SU-DHL-6 (cell line): ENCODE measurements at regions not wholly inside any gene's neighbourhood (a gene's known extent, or its start where the extent isn't known, plus 50 kb on each side); places are given as distances from the start of the nearest gene placed in this dataset.

Experiments used
- H2AFZ ChIP-seq: fragments of 200-600 bp; sonication (generic); 2 replicates; pipeline ENCODE4 v1.6.1; 2014; ENCODE audit warnings: low read depth, mild to moderate bottlenecking, moderate library complexity, mixed read lengths, antibody characterized with exemption, low read length; ENCODE audit not compliant: severe bottlenecking
- H3F3A ChIP-seq: fragments of 200-600 bp; shearing (Covaris generic); 2 replicates; pipeline ENCODE4 v1.6.0; 2016; ENCODE audit warnings: antibody characterized with exemption, mild to moderate bottlenecking; ENCODE audit not compliant: insufficient read depth
- H3K27ac ChIP-seq: fragments of 200-600 bp; sonication (generic); 2 replicates; pipeline ENCODE4 v1.5.1; 2016; ENCODE audit warnings: low read depth, mild to moderate bottlenecking, low read length, moderate library complexity, mixed read lengths
- H3K27me3 ChIP-seq: fragments of 200-600 bp; sonication (generic), shearing (Covaris generic); 2 replicates; pipeline ENCODE4 v1.6.0; 2014; ENCODE audit warnings: mild to moderate bottlenecking, low read length
- H3K36me3 ChIP-seq: fragments of 200-600 bp; sonication (generic); 2 replicates; pipeline ENCODE4 v1.6.1; 2014; ENCODE audit warnings: mild to moderate bottlenecking, low read length, mixed read lengths
- H3K4me2 ChIP-seq: fragments of 300-600, 200-600 bp; shearing (Covaris generic), sonication (generic); 2 replicates; pipeline ENCODE4 v1.6.0; 2014; ENCODE audit warnings: low read length, low read depth, mild to moderate bottlenecking; ENCODE audit not compliant: poor library complexity, severe bottlenecking
- H3K4me3 ChIP-seq: fragments of 200-600 bp; sonication (generic); 2 replicates; pipeline ENCODE4 v1.5.1; 2014; ENCODE audit warnings: antibody characterized with exemption, low read length, mild to moderate bottlenecking, mixed read lengths; ENCODE audit not compliant: insufficient read depth, poor library complexity, severe bottlenecking
- H3K79me2 ChIP-seq: fragments of 200-600 bp; sonication (generic); 2 replicates; pipeline ENCODE4 v1.6.1; 2014; ENCODE audit warnings: mild to moderate bottlenecking, low read length, moderate library complexity; ENCODE audit not compliant: insufficient read depth
- H3K9ac ChIP-seq: fragments of 200-600 bp; sonication (generic); 2 replicates; pipeline ENCODE4 v1.7.0; 2014; ENCODE audit warnings: mild to moderate bottlenecking, low read length
- H3K9me2 ChIP-seq: fragments of 200-600 bp; sonication (generic); replicated peaks from 2 replicates; pipeline ENCODE4 v1.6.1; 2014; ENCODE audit warnings: low read length; ENCODE audit not compliant: insufficient read depth
- H3K9me3 ChIP-seq: fragments of 200-600 bp; sonication (generic); 2 replicates; pipeline ENCODE4 v1.6.1; 2014; ENCODE audit warnings: low read length, mixed read lengths; ENCODE audit not compliant: insufficient read depth
- H4K20me1 ChIP-seq: fragments of 200-600 bp; sonication (generic); 2 replicates; pipeline ENCODE4 v1.6.1; 2014; ENCODE audit warnings: low read depth, mild to moderate bottlenecking, antibody characterized with exemption, low read length, moderate library complexity, mixed read lengths
- CTCF ChIP-seq: fragments of 200-600 bp; sonication (generic); IDR thresholded peaks from one replicate; pipeline ENCODE4 v1.5.1; 2017; ENCODE audit warnings: antibody characterized with exemption, mild to moderate bottlenecking, low read length, moderate library complexity; ENCODE audit not compliant: insufficient read depth, poor library complexity, severe bottlenecking
- EZH2phosphoT487 ChIP-seq: fragments of 200-600 bp; sonication (generic), shearing (Covaris generic); conservative IDR thresholded peaks from 2 replicates; pipeline ENCODE4 v1.6.1; 2018; ENCODE audit warnings: mild to moderate bottlenecking, antibody characterized with exemption, low read length, moderate library complexity, mixed read lengths

DNA sequence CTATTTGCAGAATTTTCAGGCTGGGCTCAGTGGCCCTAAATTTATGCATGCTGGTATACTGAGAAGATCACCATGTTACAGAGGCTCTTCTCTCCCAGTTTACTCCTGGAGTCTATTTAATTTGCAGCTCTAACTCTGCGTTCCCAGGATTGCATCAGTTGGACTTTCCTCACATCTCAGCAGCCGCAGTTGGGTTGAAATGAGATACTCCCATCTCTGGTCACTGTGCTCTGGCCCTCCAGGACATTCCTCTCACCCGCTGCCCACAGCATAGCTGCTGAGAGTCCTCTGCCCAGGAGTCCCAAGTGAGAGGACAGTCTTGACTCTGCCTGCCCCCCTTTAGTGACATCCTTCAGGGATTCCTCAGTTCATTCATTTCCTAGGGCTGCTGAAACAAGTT lies 150.9 kb downstream of the LACC1 start:
- H3K9me2 ChIP-seq: no peaks in the 10 kb centered on the region
- H3K4me3 ChIP-seq: no peak overlapping the region
- H4K20me1 ChIP-seq: no peaks in the 10 kb centered on the region
- H3F3A ChIP-seq: no peaks in the 10 kb centered on the region
- no peak for TF ChIP-seq EZH2phosphoT487
- TF ChIP-seq CTCF: no peak
- H3K27me3 ChIP-seq: no peaks in the 10 kb centered on the region
- H3K9me3 ChIP-seq: no peaks in the 10 kb centered on the region
- no peaks in the 10 kb centered on the region for H3K79me2 ChIP-seq
- no peak overlapping the region for H2AFZ ChIP-seq
- H3K4me2 ChIP-seq: no peak overlapping the region
- H3K27ac ChIP-seq: no peak overlapping the region
- H3K9ac ChIP-seq: no peak overlapping the region
- H3K36me3 ChIP-seq: no peaks in the 10 kb centered on the region

DNA sequence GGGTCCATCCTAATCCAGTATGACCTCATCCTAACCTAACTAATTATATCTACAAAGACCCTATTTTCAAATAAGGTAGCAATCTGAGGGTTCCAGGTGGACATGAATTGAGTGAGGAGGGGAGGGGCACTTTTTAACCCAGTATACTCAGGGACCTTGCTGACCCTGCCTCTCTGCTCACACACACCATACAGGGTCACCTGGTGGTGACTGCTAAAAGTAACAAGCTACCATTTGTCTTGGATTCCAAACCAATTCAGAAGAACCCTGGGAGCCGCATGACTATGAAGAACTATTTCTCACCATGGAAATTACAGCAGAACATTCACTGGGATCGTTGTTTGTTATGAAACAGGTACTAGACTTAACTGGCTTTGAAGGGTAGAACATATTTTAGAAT lies 151.9 kb downstream of the LACC1 start:
- no peaks in the 10 kb centered on the region for H3K79me2 ChIP-seq
- no peak overlapping the region for H2AFZ ChIP-seq
- H3F3A ChIP-seq: no peaks in the 10 kb centered on the region
- no peak overlapping the region for H3K4me2 ChIP-seq
- no peak for TF ChIP-seq CTCF
- no peak overlapping the region for H3K9ac ChIP-seq
- H3K9me3 ChIP-seq: no peaks in the 10 kb centered on the region
- H4K20me1 ChIP-seq: no peaks in the 10 kb centered on the region
- H3K36me3 ChIP-seq: no peaks in the 10 kb centered on the region
- H3K27ac ChIP-seq: no peak overlapping the region
- H3K9me2 ChIP-seq: no peaks in the 10 kb centered on the region
- H3K4me3 ChIP-seq: no peak overlapping the region
- no peaks in the 10 kb centered on the region for H3K27me3 ChIP-seq

DNA sequence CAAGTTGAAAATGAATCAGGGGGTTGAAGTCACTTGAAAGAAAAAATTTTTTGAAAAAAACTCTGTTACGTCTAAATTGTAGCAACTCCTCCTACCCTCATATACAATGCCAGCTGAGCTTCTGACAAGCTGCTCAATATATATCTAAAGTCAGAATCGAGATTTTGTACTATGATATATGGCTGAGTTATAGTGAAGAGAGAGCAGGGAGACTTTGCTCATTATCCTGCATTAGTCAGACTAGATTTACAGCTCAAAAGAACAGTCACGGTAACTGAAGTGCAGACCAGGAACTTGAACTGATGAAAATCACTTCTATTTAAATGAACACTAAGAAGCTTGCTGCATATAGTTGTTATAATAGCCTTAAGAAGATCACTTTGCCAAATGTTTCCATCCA lies 153.1 kb downstream of the LACC1 start:
- no peak overlapping the region for H3K27ac ChIP-seq
- H3K4me3 ChIP-seq: no peak overlapping the region

More for the DNA sequence above, 153.1 kb downstream of the LACC1 start:
- no peaks in the 10 kb centered on the region for H3K79me2 ChIP-seq
- H4K20me1 ChIP-seq: no peaks in the 10 kb centered on the region
- no peaks in the 10 kb centered on the region for H3K27me3 ChIP-seq
- H3K4me2 ChIP-seq: no peak overlapping the region
- no peaks in the 10 kb centered on the region for H3K9me2 ChIP-seq
- H3K36me3 ChIP-seq: no peaks in the 10 kb centered on the region
- no peaks in the 10 kb centered on the region for H3F3A ChIP-seq
- no peak overlapping the region for H3K9ac ChIP-seq
- no peak overlapping the region for H2AFZ ChIP-seq
- no peak for TF ChIP-seq CTCF
- no peak for TF ChIP-seq EZH2phosphoT487
- no peaks in the 10 kb centered on the region for H3K9me3 ChIP-seq
